ENCODE measurements at regions not wholly inside any gene's neighbourhood (a gene's known extent, or its start where the extent isn't known, plus 50 kb on each side); places are given as distances from the start of the nearest gene placed in this dataset.

- Histone ChIP-seq H3K27ac (no peak overlapping the region), H3K36me3 (no peaks in the 10 kb centered on the region), H3K27me3 (no peaks in the 10 kb centered on the region), H3K4me1 (no peaks in the 10 kb centered on the region), H3K9me3 (no peaks in the 10 kb centered on the region), H3K4me3 (no peak overlapping the region)
- no peak for DNase-seq (ENCODE audit: extremely low spot score in 2 of 2)
- intact Hi-C loops (cut with DNase I) = no loop called here
- TF ChIP-seq POLR2AphosphoS5 (IDR thresholded peaks at IDR 0.05; ENCODE audit: insufficient read depth in 1 of 2, low read depth in 1 of 2) (no peak), CTCF (IDR thresholded peaks at IDR 0.05) (no peak), POLR2A (IDR thresholded peaks at IDR 0.05) (no peak)
Measured at GRCh38 chr21:15522148-15522547, 207.6 kb upstream of the USP25 start.

GRCh38 chr21:15524855-15525254 lies 204.9 kb upstream of the USP25 start:
- no peaks in the 10 kb centered on the region for H3K4me1 ChIP-seq
- no peaks in the 10 kb centered on the region for H3K9me3 ChIP-seq
- no peak for DNase-seq (ENCODE audit: extremely low spot score in 2 of 2)
- no peak overlapping the region for H3K27ac ChIP-seq
- H3K4me3 ChIP-seq = no peak overlapping the region
- intact Hi-C loops (cut with DNase I) = no loop called here
- TF ChIP-seq POLR2A (IDR thresholded peaks at IDR 0.05) (no peak), CTCF (IDR thresholded peaks at IDR 0.05) (no peak), POLR2AphosphoS5 (IDR thresholded peaks at IDR 0.05; ENCODE audit: insufficient read depth in 1 of 2, low read depth in 1 of 2) (no peak)
- H3K27me3 ChIP-seq = no peaks in the 10 kb centered on the region
- H3K36me3 ChIP-seq = no peaks in the 10 kb centered on the region

GRCh38 chr21:15526798-15527197 lies 203.0 kb upstream of the USP25 start:
- H3K36me3 ChIP-seq = no peaks in the 10 kb centered on the region
- intact Hi-C loops (cut with DNase I) = no loop called here
- H3K4me1 ChIP-seq = no peaks in the 10 kb centered on the region
- H3K4me3 ChIP-seq = no peak overlapping the region
- no peaks in the 10 kb centered on the region for H3K9me3 ChIP-seq
- H3K27me3 ChIP-seq = no peaks in the 10 kb centered on the region
- no peak for DNase-seq (ENCODE audit: extremely low spot score in 2 of 2)
- H3K27ac ChIP-seq = no peak overlapping the region
- no peak for TF ChIP-seq POLR2A (IDR thresholded peaks at IDR 0.05)
- TF ChIP-seq POLR2AphosphoS5 (IDR thresholded peaks at IDR 0.05; ENCODE audit: insufficient read depth in 1 of 2, low read depth in 1 of 2) = no peak
- TF ChIP-seq CTCF (IDR thresholded peaks at IDR 0.05) = no peak

GRCh38 chr21:15528346-15528745 lies 201.4 kb upstream of the USP25 start:
- no peaks in the 10 kb centered on the region for H3K9me3 ChIP-seq
- intact Hi-C loops (cut with DNase I) = no loop called here
- H3K27me3 ChIP-seq = no peaks in the 10 kb centered on the region
- no peak for TF ChIP-seq POLR2A (IDR thresholded peaks at IDR 0.05)
- TF ChIP-seq CTCF (IDR thresholded peaks at IDR 0.05) = no peak
- H3K4me3 ChIP-seq = no peak overlapping the region
- H3K36me3 ChIP-seq = no peaks in the 10 kb centered on the region
- no peaks in the 10 kb centered on the region for H3K4me1 ChIP-seq
- no peak for DNase-seq (ENCODE audit: extremely low spot score in 2 of 2)
- H3K27ac ChIP-seq = no peak overlapping the region

- H3K36me3 ChIP-seq = no peaks in the 10 kb centered on the region
- intact Hi-C loops (cut with DNase I) = no loop called here
- no peaks in the 10 kb centered on the region for H3K27me3 ChIP-seq
- no peaks in the 10 kb centered on the region for H3K4me1 ChIP-seq
- H3K27ac ChIP-seq = no peak overlapping the region
- no peaks in the 10 kb centered on the region for H3K9me3 ChIP-seq
- TF ChIP-seq POLR2A (IDR thresholded peaks at IDR 0.05) (no peak), POLR2AphosphoS5 (IDR thresholded peaks at IDR 0.05; ENCODE audit: insufficient read depth in 1 of 2, low read depth in 1 of 2) (no peak), CTCF (IDR thresholded peaks at IDR 0.05) (no peak)
- H3K4me3 ChIP-seq = no peak overlapping the region
- no peak for DNase-seq (ENCODE audit: extremely low spot score in 2 of 2)
Measured at GRCh38 chr21:15531986-15532385, 197.8 kb upstream of the USP25 start.

Data from vagina (tissue), 2 donors.